Trophoblast cell (in vitro differentiated cells and primary cell): ENCODE measurements at regions not wholly inside any gene's neighbourhood (a gene's known extent, or its start where the extent isn't known, plus 50 kb on each side); places are given as distances from the start of the nearest gene placed in this dataset.

Experiments used
- DNase-seq, 2 donors: peaks; one replicate each; pipeline ENCODE4 v3.0.0-alpha.2; 2016
- H2AFZ ChIP-seq: 2 replicates; pipeline ENCODE4 v1.6.1; 2013; ENCODE audit warnings: low read length, moderate library complexity, mild to moderate bottlenecking; ENCODE audit not compliant: insufficient read depth, poor library complexity
- H2AK5ac ChIP-seq: 2 replicates; pipeline ENCODE4 v1.6.1; 2013; ENCODE audit warnings: mild to moderate bottlenecking, low read length
- H2BK120ac ChIP-seq: 2 replicates; pipeline ENCODE4 v1.6.1; 2013; ENCODE audit warnings: low read length, mild to moderate bottlenecking, moderate library complexity; ENCODE audit not compliant: insufficient read depth, poor library complexity
- H2BK12ac ChIP-seq: 2 replicates; pipeline ENCODE4 v1.6.1; 2013; ENCODE audit warnings: mild to moderate bottlenecking, low read length, moderate library complexity
- H2BK5ac ChIP-seq: 2 replicates; pipeline ENCODE4 v1.6.1; 2013; ENCODE audit warnings: low read length, low read depth, moderate library complexity, mild to moderate bottlenecking; ENCODE audit not compliant: poor library complexity
- H3K14ac ChIP-seq: 2 replicates; pipeline ENCODE4 v1.6.1; 2013; ENCODE audit warnings: mild to moderate bottlenecking, low read length
- H3K18ac ChIP-seq: 2 replicates; pipeline ENCODE4 v1.6.1; 2013; ENCODE audit warnings: mild to moderate bottlenecking, low read length
- H3K23ac ChIP-seq: 2 replicates; pipeline ENCODE4 v1.6.1; 2013; ENCODE audit warnings: low read length
- H3K27ac ChIP-seq: 2 replicates; pipeline ENCODE4 v1.5.1; 2013; ENCODE audit warnings: low read depth, mild to moderate bottlenecking, inconsistent platforms, low read length, moderate library complexity
- H3K27me3 ChIP-seq: 2 replicates; pipeline ENCODE4 v1.6.1; 2013; ENCODE audit warnings: inconsistent platforms, mild to moderate bottlenecking, low read length, moderate library complexity; ENCODE audit not compliant: insufficient read depth
- H3K36me3 ChIP-seq, 2 experiments: 1 replicate in 1 of 2; 2 replicates in 1 of 2; pipeline ENCODE4 v1.6.1; 2013; ENCODE audit warnings: low read length in 2 of 2, mild to moderate bottlenecking in 2 of 2, moderate library complexity in 1 of 2; ENCODE audit not compliant: insufficient read depth in 2 of 2, control insufficient read depth in 1 of 2
- H3K4ac ChIP-seq: 2 replicates; pipeline ENCODE4 v1.6.1; 2013; ENCODE audit warnings: low read depth, mild to moderate bottlenecking, low read length, moderate library complexity
- H3K4me1 ChIP-seq, 2 experiments: 1 replicate in 1 of 2; 2 replicates in 1 of 2; pipeline ENCODE4 v1.6.1; 2013; ENCODE audit warnings: low read length in 2 of 2, mild to moderate bottlenecking in 2 of 2, moderate library complexity in 1 of 2; ENCODE audit not compliant: insufficient read depth in 2 of 2, control insufficient read depth in 1 of 2
- H3K4me2 ChIP-seq: 2 replicates; pipeline ENCODE4 v1.6.1; 2013; ENCODE audit warnings: inconsistent platforms, mild to moderate bottlenecking, low read length, moderate library complexity
- H3K4me3 ChIP-seq: 2 replicates; pipeline ENCODE4 v1.5.1; 2013; ENCODE audit warnings: mild to moderate bottlenecking, low read depth, low read length, inconsistent platforms
- H3K79me1 ChIP-seq: one replicate; pipeline ENCODE4 v1.6.1; 2013; ENCODE audit warnings: low read length
- H3K79me2 ChIP-seq: 2 replicates; pipeline ENCODE4 v1.6.1; 2013; ENCODE audit warnings: low read length, mild to moderate bottlenecking; ENCODE audit not compliant: control insufficient read depth, insufficient read depth, poor library complexity
- H3K9ac ChIP-seq: 2 replicates; pipeline ENCODE4 v1.6.1; 2013; ENCODE audit warnings: mild to moderate bottlenecking, low read length
- H3K9me3 ChIP-seq: 2 replicates; pipeline ENCODE4 v1.6.1; 2013; ENCODE audit warnings: low read depth, mild to moderate bottlenecking, control low read depth, inconsistent platforms, low read length; ENCODE audit not compliant: insufficient read depth
- H4K12ac ChIP-seq: 2 replicates; pipeline ENCODE4 v1.6.1; 2013; ENCODE audit warnings: low read depth, mild to moderate bottlenecking, low read length, moderate library complexity
- H4K8ac ChIP-seq: 2 replicates; pipeline ENCODE4 v1.6.1; 2013; ENCODE audit warnings: low read depth, mild to moderate bottlenecking, low read length, moderate library complexity
- H4K91ac ChIP-seq: one replicate; pipeline ENCODE4 v1.6.1; 2013; ENCODE audit warnings: low read depth, mild to moderate bottlenecking, low read length, moderate library complexity
- whole genome bisulfite sequencing: extraction: QIAGEN DNeasy Blood & Tissue Kit; methylation state at CpG from one replicate; pipeline ENCODE4 v1.1.7; 2013; ENCODE audit warnings: missing lambda C conversion rate; ENCODE audit not compliant: insufficient read length, insufficient coverage; ENCODE audit errors: extremely low coverage; 5-methylcytosine and 5-hydroxymethylcytosine counted together

DNA sequence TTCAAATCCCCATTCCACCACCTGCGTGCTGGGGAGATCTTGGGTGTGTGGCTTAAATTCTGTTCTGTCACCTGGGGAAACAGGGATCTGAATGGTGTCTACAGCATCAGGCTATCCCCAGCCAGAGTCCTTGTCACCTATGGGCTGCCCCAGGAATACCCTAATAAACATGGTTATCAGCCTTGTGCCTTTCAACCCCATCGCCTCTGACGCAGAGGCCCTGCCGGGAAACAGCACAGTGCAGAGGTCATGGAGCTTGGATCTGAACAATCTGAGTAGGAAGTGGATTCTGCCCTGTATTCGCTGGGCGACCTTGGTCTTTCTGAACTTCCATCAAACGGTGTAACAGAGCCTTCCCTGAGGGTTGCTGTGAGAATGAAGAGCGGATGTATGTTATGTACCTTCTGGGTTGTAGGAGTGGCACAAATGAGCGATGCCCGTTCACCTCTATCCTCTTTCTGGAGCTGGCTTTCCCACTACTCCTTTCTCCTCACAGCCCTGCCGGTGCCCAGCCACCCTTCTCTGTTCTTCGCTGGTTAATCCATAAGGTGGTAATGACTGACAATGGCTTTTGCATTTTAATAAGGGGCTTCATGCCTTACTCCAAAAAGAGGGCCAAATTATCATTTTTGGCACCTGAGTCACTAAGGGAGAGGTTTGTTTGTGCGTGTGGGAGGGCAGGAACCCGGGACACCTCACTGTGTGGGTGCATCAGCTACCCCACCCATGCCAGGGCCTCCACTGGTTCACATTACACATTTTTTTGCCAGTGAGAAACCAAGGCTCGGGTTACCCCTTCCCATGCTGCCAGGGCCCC is 256.5 kb downstream of the MYCN start:
- Histone ChIP-seq H3K23ac (no peak overlapping the region), H3K9me3 (no peaks in the 10 kb centered on the region), H3K4ac (no peak overlapping the region), H3K9ac (no peak overlapping the region), H4K12ac (no peak overlapping the region), H3K27ac (no peak overlapping the region), H2AK5ac (no peak overlapping the region), H3K18ac (no peak overlapping the region), H3K79me1 (no peaks in the 10 kb centered on the region), H4K91ac (no peak overlapping the region), H2BK12ac (no peak overlapping the region), H3K14ac (no peak overlapping the region), H2BK120ac (no peak overlapping the region), H3K36me3 (no peaks in the 10 kb centered on the region), H2BK5ac (no peak overlapping the region), H3K27me3 (no peaks in the 10 kb centered on the region), H3K4me1 (no peaks in the 10 kb centered on the region), H2AFZ (no peak overlapping the region), H4K8ac (no peak overlapping the region), H3K4me2 (no peak overlapping the region), H3K4me3 (no peak overlapping the region), H3K79me2 (no peaks in the 10 kb centered on the region)
- DNase-seq = no peak
- no CpG with 5 or more reads among the region's 15 CpGs for WGBS

DNA sequence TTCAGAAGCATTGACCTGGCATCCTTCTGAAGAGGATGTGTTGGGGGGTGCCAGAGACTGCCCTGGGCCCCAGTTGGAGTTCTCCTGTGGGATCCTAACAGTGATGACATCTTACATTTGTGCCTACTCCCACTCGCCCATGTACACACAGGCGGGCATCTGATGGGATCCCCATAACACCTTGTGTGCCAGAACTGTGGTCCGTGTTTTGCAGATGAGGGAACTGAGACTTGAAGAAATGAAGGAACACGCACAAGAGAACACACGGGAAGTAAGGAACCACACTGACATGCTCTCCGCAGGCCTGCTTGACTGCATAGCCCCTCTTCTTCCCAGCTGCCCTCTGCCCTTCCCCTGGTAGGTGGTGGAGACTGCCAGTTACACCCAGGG is 255.3 kb downstream of the MYCN start:
- H4K8ac ChIP-seq = no peak overlapping the region
- no peak overlapping the region for H3K18ac ChIP-seq
- no peaks in the 10 kb centered on the region for H3K9me3 ChIP-seq
- no peak for DNase-seq
- H2BK5ac ChIP-seq = no peak overlapping the region
- H3K4me3 ChIP-seq = no peak overlapping the region
- H3K9ac ChIP-seq = no peak overlapping the region
- H2BK12ac ChIP-seq = no peak overlapping the region
- no peak overlapping the region for H3K27ac ChIP-seq
- H2AFZ ChIP-seq = no peak overlapping the region
- H3K4me2 ChIP-seq = no peak overlapping the region
- no CpG with 5 or more reads among the region's 6 CpGs for WGBS
- H3K4ac ChIP-seq = no peak overlapping the region
- H3K23ac ChIP-seq = no peak overlapping the region
- H3K36me3 ChIP-seq = no peaks in the 10 kb centered on the region
- no peak overlapping the region for H2BK120ac ChIP-seq
- no peaks in the 10 kb centered on the region for H3K4me1 ChIP-seq
- H3K79me1 ChIP-seq = no peaks in the 10 kb centered on the region
- H3K79me2 ChIP-seq = no peaks in the 10 kb centered on the region
- no peak overlapping the region for H4K91ac ChIP-seq
- H4K12ac ChIP-seq = no peak overlapping the region
- H3K27me3 ChIP-seq = no peaks in the 10 kb centered on the region
- no peak overlapping the region for H3K14ac ChIP-seq
- H2AK5ac ChIP-seq = no peak overlapping the region

DNA sequence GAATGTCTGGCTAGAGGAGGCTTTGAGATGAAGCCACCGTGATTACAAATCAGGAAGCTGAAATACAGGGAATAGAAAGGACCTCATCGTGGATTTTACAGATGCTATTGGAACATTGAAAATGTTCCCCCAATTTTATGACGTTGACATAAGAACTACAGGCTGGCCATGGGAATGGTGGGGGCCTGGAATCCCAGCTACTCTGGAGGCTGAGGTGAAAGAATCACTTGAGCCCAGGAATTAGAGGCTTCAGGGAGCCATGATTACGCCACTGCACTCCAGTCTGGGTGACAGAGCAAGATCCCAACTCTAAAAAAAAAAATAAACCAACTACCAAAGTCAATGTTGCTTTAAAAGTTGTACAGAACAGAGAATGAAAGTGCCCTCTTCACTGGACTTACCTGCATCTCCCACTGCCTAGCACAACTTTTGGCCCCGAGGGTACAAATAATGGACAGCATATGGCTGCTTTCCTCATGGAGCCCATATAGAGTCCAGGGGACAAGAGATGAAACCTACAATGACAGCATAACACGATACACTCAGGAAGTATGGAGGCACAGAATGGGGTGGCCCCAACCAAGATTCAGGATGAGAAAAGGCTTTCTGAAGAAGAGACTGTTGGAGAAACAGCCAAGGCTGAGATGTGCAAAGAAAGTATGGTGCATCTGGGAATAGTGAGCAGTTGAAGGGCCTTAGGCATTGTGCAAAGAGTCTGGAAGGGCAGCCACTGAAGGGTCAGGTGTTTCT is 254.8 kb downstream of the MYCN start:
- DNase-seq = no peak
- no peak overlapping the region for H3K4ac ChIP-seq
- H3K27me3 ChIP-seq = no peaks in the 10 kb centered on the region
- no peak overlapping the region for H2AK5ac ChIP-seq
- no peak overlapping the region for H3K18ac ChIP-seq
- no peak overlapping the region for H3K4me3 ChIP-seq
- no peak overlapping the region for H2BK12ac ChIP-seq
- no CpG with 5 or more reads among the region's 6 CpGs for WGBS
- no peak overlapping the region for H3K23ac ChIP-seq
- H3K4me2 ChIP-seq = no peak overlapping the region
- H4K91ac ChIP-seq = no peak overlapping the region
- H3K4me1 ChIP-seq = no peaks in the 10 kb centered on the region
- no peaks in the 10 kb centered on the region for H3K79me1 ChIP-seq
- H3K36me3 ChIP-seq = no peaks in the 10 kb centered on the region
- H3K9me3 ChIP-seq = no peaks in the 10 kb centered on the region
- no peak overlapping the region for H3K27ac ChIP-seq
- H3K79me2 ChIP-seq = no peaks in the 10 kb centered on the region
- no peak overlapping the region for H4K8ac ChIP-seq
- H3K9ac ChIP-seq = no peak overlapping the region
- no peak overlapping the region for H2BK120ac ChIP-seq
- H2BK5ac ChIP-seq = no peak overlapping the region
- no peak overlapping the region for H2AFZ ChIP-seq
- no peak overlapping the region for H4K12ac ChIP-seq
- no peak overlapping the region for H3K14ac ChIP-seq

DNA sequence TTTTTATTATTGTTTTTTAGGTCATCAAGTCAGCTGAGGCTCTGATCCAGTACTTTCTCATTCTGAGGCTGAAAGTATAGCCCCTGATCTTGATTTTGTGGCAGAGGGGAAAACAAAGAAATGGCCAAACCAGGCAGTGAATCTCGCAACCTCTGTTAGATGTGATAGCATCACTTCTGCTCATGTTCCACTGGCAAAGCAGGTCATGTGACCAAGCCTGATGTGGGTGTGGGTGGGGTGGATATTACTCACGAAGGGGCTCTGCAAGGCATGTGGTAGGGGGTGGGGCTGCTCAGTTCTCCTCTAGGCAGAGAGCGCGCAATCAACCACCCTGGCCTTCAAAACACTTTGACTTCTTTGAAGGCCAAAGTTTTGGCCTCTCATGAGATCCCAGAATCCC is 254.2 kb downstream of the MYCN start:
- no peak overlapping the region for H3K4me3 ChIP-seq
- H3K79me1 ChIP-seq = no peaks in the 10 kb centered on the region
- no peak overlapping the region for H3K14ac ChIP-seq
- no peak overlapping the region for H3K4me2 ChIP-seq
- no peak overlapping the region for H4K8ac ChIP-seq
- H3K36me3 ChIP-seq = no peaks in the 10 kb centered on the region
- H2BK12ac ChIP-seq = no peak overlapping the region
- no peak overlapping the region for H3K9ac ChIP-seq
- H3K27me3 ChIP-seq = no peaks in the 10 kb centered on the region
- no peaks in the 10 kb centered on the region for H3K9me3 ChIP-seq
- no peak overlapping the region for H3K18ac ChIP-seq
- no peaks in the 10 kb centered on the region for H3K4me1 ChIP-seq
- H3K23ac ChIP-seq = no peak overlapping the region
- H2AFZ ChIP-seq = no peak overlapping the region
- no peak overlapping the region for H4K91ac ChIP-seq
- H3K4ac ChIP-seq = no peak overlapping the region
- no peak overlapping the region for H2AK5ac ChIP-seq
- H4K12ac ChIP-seq = no peak overlapping the region
- H2BK120ac ChIP-seq = no peak overlapping the region
- no peak overlapping the region for H3K27ac ChIP-seq
- no peak overlapping the region for H2BK5ac ChIP-seq
- DNase-seq = no peak
- WGBS = no CpG with 5 or more reads among the region's 4 CpGs
- H3K79me2 ChIP-seq = no peaks in the 10 kb centered on the region
